ENCODE measurements at regions not wholly inside any gene's neighbourhood (a gene's known extent, or its start where the extent isn't known, plus 50 kb on each side); places are given as distances from the start of the nearest gene placed in this dataset.

- no peak for TF ChIP-seq MAX (IDR thresholded peaks at IDR 0.05)
- TF ChIP-seq, protein P1, sequence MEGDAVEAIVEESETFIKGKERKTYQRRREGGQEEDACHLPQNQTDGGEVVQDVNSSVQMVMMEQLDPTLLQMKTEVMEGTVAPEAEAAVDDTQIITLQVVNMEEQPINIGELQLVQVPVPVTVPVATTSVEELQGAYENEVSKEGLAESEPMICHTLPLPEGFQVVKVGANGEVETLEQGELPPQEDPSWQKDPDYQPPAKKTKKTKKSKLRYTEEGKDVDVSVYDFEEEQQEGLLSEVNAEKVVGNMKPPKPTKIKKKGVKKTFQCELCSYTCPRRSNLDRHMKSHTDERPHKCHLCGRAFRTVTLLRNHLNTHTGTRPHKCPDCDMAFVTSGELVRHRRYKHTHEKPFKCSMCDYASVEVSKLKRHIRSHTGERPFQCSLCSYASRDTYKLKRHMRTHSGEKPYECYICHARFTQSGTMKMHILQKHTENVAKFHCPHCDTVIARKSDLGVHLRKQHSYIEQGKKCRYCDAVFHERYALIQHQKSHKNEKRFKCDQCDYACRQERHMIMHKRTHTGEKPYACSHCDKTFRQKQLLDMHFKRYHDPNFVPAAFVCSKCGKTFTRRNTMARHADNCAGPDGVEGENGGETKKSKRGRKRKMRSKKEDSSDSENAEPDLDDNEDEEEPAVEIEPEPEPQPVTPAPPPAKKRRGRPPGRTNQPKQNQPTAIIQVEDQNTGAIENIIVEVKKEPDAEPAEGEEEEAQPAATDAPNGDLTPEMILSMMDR (IDR thresholded peaks at IDR 0.05 in 2 of 3, conservative IDR thresholded peaks at IDR 0.05 in 1 of 3; ENCODE audit: borderline replicate concordance in 1 of 3, insufficient read depth in 1 of 3, low read depth in 2 of 3, low read length in 2 of 3), result no peak
- TF ChIP-seq SP1 (IDR thresholded peaks at IDR 0.05; ENCODE audit: low read depth), result no peak
- TF ChIP-seq FOSL1 (IDR thresholded peaks at IDR 0.05; ENCODE audit: low read depth), result no peak
- TF ChIP-seq JUND (IDR thresholded peaks at IDR 0.05), result no peak
- no peak for TF ChIP-seq POLR2AphosphoS5 (IDR thresholded peaks at IDR 0.05; ENCODE audit: low read depth, low read length)
- TF ChIP-seq REST (IDR thresholded peaks at IDR 0.05; ENCODE audit: low read depth), result no peak
- TF ChIP-seq EZH2 (IDR thresholded peaks at IDR 0.05), result no peak
- no peak for TF ChIP-seq POLR2A (IDR thresholded peaks at IDR 0.05; ENCODE audit: borderline replicate concordance, extremely low read depth, insufficient read depth, insufficient read length)
Observed at GRCh38 chr16:73166441-73166851, 118.5 kb upstream of the ZFHX3 start.
